HepG2 (cell line): ENCODE measurements at regions not wholly inside any gene's neighbourhood (a gene's known extent, or its start where the extent isn't known, plus 50 kb on each side); places are given as distances from the start of the nearest gene placed in this dataset.

ENCODE experiments used
- ATAC-seq: fragments of 200-7000 bp; cut with Tn5 transposase; 3 replicates; pipeline ENCODE4 v1.9.1; 2020; ENCODE audit warnings: mild to moderate bottlenecking, moderate library complexity
- BruUV-seq: library from RNA; stranded (reverse); fragments of 400-500 nt; replicated peaks from 2 replicates; lab custom pipeline; 2021; lab: Mats Ljungman, UMichigan
- CTCF ChIA-PET: fragments of 300-600 bp; formaldehyde crosslinking; extraction: SDS; loops from one replicate; lab custom pipeline; 2021; ENCODE audit warnings: low total read pairs, inconsistent platforms, low intra/inter-chr PET ratio; lab: Yijun Ruan, JAX
- POLR2A ChIA-PET: fragments of 350-600 bp; sonication (Branson Sonifier 250); formaldehyde crosslinking; loops from one replicate; lab custom pipeline; 2020; ENCODE audit warnings: antibody characterized with exemption, inconsistent platforms; lab: Yijun Ruan, JAX
- DNase-seq: peaks from one replicate; pipeline ENCODE4 v3.0.0-alpha.2; 2015; ENCODE audit warnings: low spot score
- FAIRE-seq: peaks from 3 replicates; lab custom pipeline; 2011; peaks lifted over from hg19 to GRCh38; lab: Jason Lieb, UNC
- H2AFZ ChIP-seq: one replicate; pipeline ENCODE4 v1.6.1; 2011; ENCODE audit warnings: low read length, inconsistent platforms
- H3K27ac ChIP-seq: fragments of 300-600 bp; 3 replicates; pipeline ENCODE4 v1.8.0; 2011; ENCODE audit warnings: mixed run types, mild to moderate bottlenecking, mixed read lengths, low read length, inconsistent platforms; ENCODE audit not compliant: insufficient read depth; ENCODE audit errors: extremely low read length
- H3K27me3 ChIP-seq, 2 experiments: fragments of 200-600 bp in 1 of 2; 2 replicates in 1 of 2; 3 replicates in 1 of 2; pipeline versions ENCODE4 v1.6.0 to v1.8.0; 2011; ENCODE audit warnings: low read length in 2 of 2, mild to moderate bottlenecking in 2 of 2, moderate library complexity in 2 of 2, inconsistent platforms in 1 of 2; ENCODE audit not compliant: insufficient read depth in 2 of 2, control insufficient read depth in 1 of 2
- H3K36me3 ChIP-seq, 2 experiments: fragments of 200-600 bp in 1 of 2; replicated peaks in 1 of 2; 2 replicates in 1 of 2; 3 replicates in 1 of 2; pipeline versions ENCODE4 v1.5.1 to v1.8.0; 2011; ENCODE audit warnings: low read length in 2 of 2, inconsistent platforms in 1 of 2; ENCODE audit not compliant: insufficient read depth in 2 of 2, control insufficient read depth in 1 of 2
- H3K4me1 ChIP-seq: 2 replicates; pipeline ENCODE4 v1.5.1; 2012; ENCODE audit warnings: low read length, inconsistent platforms; ENCODE audit not compliant: insufficient read depth
- H3K4me2 ChIP-seq: 2 replicates; pipeline ENCODE4 v1.6.0; 2011; ENCODE audit warnings: low read depth, low read length, inconsistent platforms
- H3K4me3 ChIP-seq, 3 experiments: fragments of 200-600 bp in 1 of 3; sonication (generic), shearing (Covaris generic) in 1 of 3; replicated peaks in 1 of 3; 2 replicates each; pipeline ENCODE4 v1.5.1; 2011 to 2016; ENCODE audit warnings: low read length in 3 of 3, inconsistent platforms in 2 of 3, low read depth in 2 of 3, mild to moderate bottlenecking in 2 of 3, control low read depth in 1 of 3, mixed read lengths in 1 of 3; ENCODE audit not compliant: insufficient read depth in 1 of 3
- H3K79me2 ChIP-seq: one replicate; pipeline ENCODE4 v1.6.1; 2011; ENCODE audit warnings: low read length, inconsistent platforms; ENCODE audit not compliant: insufficient read depth
- H3K9ac ChIP-seq: 2 replicates; pipeline ENCODE4 v1.6.0; 2011; ENCODE audit warnings: mild to moderate bottlenecking, low read depth, low read length, inconsistent platforms; ENCODE audit not compliant: insufficient read depth
- H3K9me3 ChIP-seq: 2 replicates; pipeline ENCODE4 v1.5.1; 2012; ENCODE audit warnings: mild to moderate bottlenecking, low read length
- H4K20me1 ChIP-seq: 2 replicates; pipeline ENCODE4 v1.6.0; 2011; ENCODE audit warnings: inconsistent platforms, mild to moderate bottlenecking, low read length, moderate library complexity; ENCODE audit not compliant: insufficient read depth
- ATF3 ChIP-seq: sonication (generic); formaldehyde crosslinking; IDR thresholded peaks from 2 replicates; pipeline ENCODE4 v1.4.0; 2020; ENCODE audit warnings: missing genetic modification reagents
- ATRX ChIP-seq: sonication (generic); formaldehyde crosslinking; IDR thresholded peaks from 2 replicates; pipeline ENCODE4 v1.4.0; 2020; ENCODE audit warnings: missing genetic modification reagents, borderline replicate concordance
- CHD2 ChIP-seq: IDR thresholded peaks from 2 replicates; pipeline ENCODE4 v1.6.1; 2011; ENCODE audit warnings: low read depth, low read length, improper control_type of control experiment
- DNMT3B ChIP-seq: conservative IDR thresholded peaks from 2 replicates; pipeline ENCODE4 v1.6.1; 2016; ENCODE audit warnings: missing biosample characterization, control low read depth
- ETV6 ChIP-seq: sonication (generic); formaldehyde crosslinking; conservative IDR thresholded peaks from 2 replicates; pipeline ENCODE4 v1.4.0; 2020; ENCODE audit warnings: missing genetic modification reagents
- GABPA ChIP-seq, 2 experiments: IDR thresholded peaks; 2 replicates each; pipeline ENCODE4 v1.6.1; 2011 to 2016; ENCODE audit warnings: low read depth in 2 of 2, low read length in 1 of 2, missing biosample characterization in 1 of 2, missing genetic modification characterization in 1 of 2
- HOXD1 ChIP-seq: sonication (generic); formaldehyde crosslinking; IDR thresholded peaks from 2 replicates; pipeline ENCODE4 v1.5.0; 2020; ENCODE audit warnings: missing genetic modification reagents
- ISX ChIP-seq: sonication (generic); formaldehyde crosslinking; conservative IDR thresholded peaks from 2 replicates; pipeline ENCODE4 v1.5.0; 2020; ENCODE audit warnings: missing genetic modification reagents
- RARA ChIP-seq: IDR thresholded peaks from 2 replicates; pipeline ENCODE4 v1.6.1; 2016; ENCODE audit warnings: missing genetic modification reagents, missing compliant biosample characterization
- U2AF1 ChIP-seq: fragments of 200-400 bp; formaldehyde crosslinking; optimal IDR thresholded peaks from 2 replicates; pipeline ENCODE3; 2017; ENCODE audit warnings: mild to moderate bottlenecking, low read depth, low read length
- ZMYM3 ChIP-seq: sonication (generic); formaldehyde crosslinking; IDR thresholded peaks from 2 replicates; pipeline ENCODE4 v1.5.1; 2020; ENCODE audit warnings: mild to moderate bottlenecking, missing genetic modification reagents
- ZNF10 ChIP-seq: sonication (generic); formaldehyde crosslinking; IDR thresholded peaks from 2 replicates; pipeline ENCODE4 v1.4.0; 2020; ENCODE audit warnings: mild to moderate bottlenecking, low read depth, missing genetic modification reagents, borderline replicate concordance
- ZNF496 ChIP-seq: sonication (generic); formaldehyde crosslinking; IDR thresholded peaks from 2 replicates; pipeline ENCODE4 v1.8.1; 2023; ENCODE audit warnings: mild to moderate bottlenecking, moderate library complexity, missing genetic modification reagents; ENCODE audit not compliant: insufficient replicate concordance
- ZNF773 ChIP-seq: sonication (generic); formaldehyde crosslinking; IDR thresholded peaks from 2 replicates; pipeline ENCODE4 v1.4.0; 2020; ENCODE audit warnings: missing genetic modification reagents, borderline replicate concordance
- ZSCAN31 ChIP-seq: sonication (generic); formaldehyde crosslinking; IDR thresholded peaks from 2 replicates; pipeline ENCODE4 v1.5.0; 2020; ENCODE audit warnings: low read depth, mild to moderate bottlenecking, missing genetic modification reagents
- WGBS: methylation state at CpG from one replicate; pipeline ENCODE4 v1.1.6; 2017; ENCODE audit warnings: low lambda C conversion rate; 5-methylcytosine and 5-hydroxymethylcytosine counted together
- in situ Hi-C: cut with HindIII; loops from 2 replicates; pipeline ENCODE4 v1.10.0; 2017; ENCODE audit warnings: low pct_unique_long_range_greater_than_20kb; ENCODE audit not compliant: extremely low pct_ligation_motif_present
- intact Hi-C: fragments of 100-400 bp; cut with micrococcal nuclease; formaldehyde crosslinking; loops from one replicate; pipeline ENCODE4 v1.10.0; 2022; ENCODE audit not compliant: unreplicated experiment
- TF ChIP-seq, protein P1 (sequence below): sonication (generic); formaldehyde crosslinking; IDR thresholded peaks from 2 replicates; pipeline ENCODE4 v1.8.1; 2023; ENCODE audit warnings: mild to moderate bottlenecking, moderate library complexity, missing genetic modification reagents
- TF ChIP-seq, protein P2 (sequence below): sonication (generic); formaldehyde crosslinking; IDR thresholded peaks from 2 replicates; pipeline ENCODE4 v1.5.1; 2020; ENCODE audit warnings: missing genetic modification reagents, mild to moderate bottlenecking, borderline replicate concordance

DNA sequence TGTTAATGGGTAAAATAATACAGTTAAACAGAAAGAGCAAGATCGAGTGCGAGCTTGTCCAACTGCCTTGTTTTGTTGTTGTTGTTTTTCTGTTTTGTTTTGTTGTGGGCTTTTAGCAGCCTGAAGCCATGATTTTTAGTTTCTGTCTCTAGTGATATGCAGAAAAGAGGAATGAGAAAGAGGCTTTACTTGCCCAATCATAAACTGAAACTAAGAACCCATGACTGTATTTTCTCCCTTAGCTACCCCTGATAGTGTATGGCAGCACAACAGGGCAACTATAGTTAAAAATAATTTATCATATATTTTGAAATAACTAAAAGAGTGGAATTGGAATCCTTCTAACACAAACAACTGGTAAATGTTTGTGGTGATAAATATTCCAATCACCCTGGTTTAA, 493.9 kb downstream of the GLRX3 start:
- Histone ChIP-seq H3K36me3 (no peaks in the 10 kb centered on the region), H3K4me1 (no peaks in the 10 kb centered on the region), H3K4me2 (no peak overlapping the region), H3K27ac (no peak overlapping the region), H3K79me2 (no peaks in the 10 kb centered on the region), H3K4me3 (no peak overlapping the region), H4K20me1 (no peaks in the 10 kb centered on the region), H3K9me3 (no peaks in the 10 kb centered on the region), H3K9ac (no peak overlapping the region)
- in situ Hi-C loops (no loop called here), intact Hi-C loops (no loop called here)
- BruUV-seq, result no TSS peak
- no peak for FAIRE-seq
- POLR2A ChIA-PET, result no interaction called here
- no peak for TF ChIP-seq ISX (CRISPR knock-in tag)
- TF ChIP-seq ZMYM3, result no peak
- TF ChIP-seq RARA (CRISPR knock-in tag), result no peak
- TF ChIP-seq, protein P1, sequence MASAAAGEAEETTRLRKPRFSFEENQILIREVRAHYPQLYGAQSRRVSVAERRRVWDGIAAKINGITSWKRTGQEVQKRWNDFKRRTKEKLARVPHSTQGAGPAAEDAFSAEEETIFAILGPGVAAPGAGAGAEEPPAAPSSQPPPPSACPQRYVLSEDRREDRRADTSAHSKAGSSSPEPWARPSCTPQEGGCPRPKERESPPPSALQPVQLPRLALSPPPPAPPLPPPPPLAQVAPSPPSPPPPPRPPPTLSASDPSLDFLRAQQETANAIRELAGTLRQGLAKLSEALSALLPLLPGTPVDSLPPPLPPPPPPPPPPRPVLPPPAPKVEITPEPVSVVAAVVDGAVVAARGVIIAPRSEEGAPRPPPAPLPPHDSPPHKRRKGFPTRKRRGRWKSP (CRISPR knock-in tag), result no peak
- no peak for TF ChIP-seq ATRX (CRISPR knock-in tag)
- TF ChIP-seq U2AF1, result no peak
- TF ChIP-seq, all 625 proteins: peak for 0
- ATAC-seq, result no peak
- H2AFZ ChIP-seq, result no peak overlapping the region
- H3K27me3 ChIP-seq, result no peaks in the 10 kb centered on the region; a peak in 1 of 5 replicates
- CTCF ChIA-PET, result no interaction called here
- 3% methylated on average over 2 of the region's 2 CpGs for WGBS
- no peak for DNase-seq

- Histone ChIP-seq H3K9ac (no peak overlapping the region), H3K79me2 (no peaks in the 10 kb centered on the region), H4K20me1 (no peaks in the 10 kb centered on the region), H3K27me3 (no peaks in the 10 kb centered on the region; a peak in 1 of 5 replicates), H3K4me3 (no peak overlapping the region), H3K36me3 (no peaks in the 10 kb centered on the region), H3K27ac (no peak overlapping the region), H3K4me1 (no peaks in the 10 kb centered on the region), H3K9me3 (no peaks in the 10 kb centered on the region), H3K4me2 (no peak overlapping the region), H2AFZ (no peak overlapping the region)
- WGBS, result 12% methylated on average over 10 of the region's 10 CpGs
- no TSS peak for BruUV-seq
- intact Hi-C loops (no loop called here), in situ Hi-C loops (no loop called here)
- ATAC-seq, result no peak
- no peak for DNase-seq
- CTCF ChIA-PET, result no interaction called here
- POLR2A ChIA-PET, result no interaction called here
- FAIRE-seq, result no peak
- TF ChIP-seq GABPA (IDR thresholded peaks at IDR 0.05; ENCODE audit: low read depth, low read length) (no peak), GABPA (CRISPR knock-in tag; IDR thresholded peaks at IDR 0.05; ENCODE audit: low read depth) (no peak), ETV6 (no peak), CHD2 (no peak), ZNF496 (no peak), ATF3 (CRISPR knock-in tag) (no peak), DNMT3B (CRISPR knock-in tag) (no peak), ZNF10 (CRISPR knock-in tag) (no peak), HOXD1 (no peak), ZNF773 (no peak), ZSCAN31 (CRISPR knock-in tag) (no peak)
- TF ChIP-seq, protein P2, sequence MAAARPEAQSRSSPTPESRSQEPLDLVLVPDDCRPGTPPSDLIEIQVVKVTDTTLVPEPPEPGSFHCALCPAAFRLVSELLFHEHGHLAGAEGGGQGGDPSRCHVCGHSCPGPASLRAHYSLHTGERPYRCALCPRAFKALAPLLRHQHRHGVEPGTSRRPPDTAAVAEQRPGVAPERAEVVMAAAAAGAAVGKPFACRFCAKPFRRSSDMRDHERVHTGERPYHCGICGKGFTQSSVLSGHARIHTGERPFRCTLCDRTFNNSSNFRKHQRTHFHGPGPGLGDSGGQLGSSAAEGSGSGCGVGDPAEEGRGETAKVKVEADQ (CRISPR knock-in tag), result no peak
Measured at GRCh38 chr10:130631142-130632096, 495.2 kb downstream of the GLRX3 start.
